HepG2 (cell line): ENCODE measurements at regions not wholly inside any gene's neighbourhood (a gene's known extent, or its start where the extent isn't known, plus 50 kb on each side); places are given as distances from the start of the nearest gene placed in this dataset.

Experiments used
- DPF2 ChIP-seq: sonication (generic); formaldehyde crosslinking; IDR thresholded peaks from 2 replicates; pipeline ENCODE4 v1.4.0; 2020; ENCODE audit warnings: mild to moderate bottlenecking, low read depth, missing genetic modification reagents, borderline replicate concordance
- SPEN ChIP-seq: sonication (generic); formaldehyde crosslinking; IDR thresholded peaks from 2 replicates; pipeline ENCODE4 v1.5.1; 2020; ENCODE audit warnings: low read depth, mild to moderate bottlenecking, missing genetic modification reagents
- ZNF614 ChIP-seq: IDR thresholded peaks from 2 replicates; pipeline ENCODE4 v1.6.1; 2018; ENCODE audit warnings: missing biosample characterization, missing genetic modification reagents, inconsistent platforms, borderline replicate concordance
- TF ChIP-seq, protein P1 (sequence below): sonication (generic); formaldehyde crosslinking; conservative IDR thresholded peaks from 2 replicates; pipeline ENCODE4 v1.4.0; 2020; ENCODE audit warnings: missing genetic modification reagents
- TF ChIP-seq, protein P2 (sequence below): sonication (generic); formaldehyde crosslinking; IDR thresholded peaks from 2 replicates; pipeline ENCODE4 v1.4.0; 2020; ENCODE audit warnings: mild to moderate bottlenecking, missing genetic modification reagents
- TF ChIP-seq, protein P3 (sequence below): sonication (generic); formaldehyde crosslinking; IDR thresholded peaks from 2 replicates; pipeline ENCODE4 v1.4.0; 2020; ENCODE audit warnings: missing genetic modification reagents, borderline replicate concordance
- TF ChIP-seq, protein P4 (sequence below): sonication (generic); formaldehyde crosslinking; IDR thresholded peaks from 2 replicates; pipeline ENCODE4 v1.8.0; 2023; ENCODE audit warnings: mild to moderate bottlenecking, missing genetic modification reagents

DNA sequence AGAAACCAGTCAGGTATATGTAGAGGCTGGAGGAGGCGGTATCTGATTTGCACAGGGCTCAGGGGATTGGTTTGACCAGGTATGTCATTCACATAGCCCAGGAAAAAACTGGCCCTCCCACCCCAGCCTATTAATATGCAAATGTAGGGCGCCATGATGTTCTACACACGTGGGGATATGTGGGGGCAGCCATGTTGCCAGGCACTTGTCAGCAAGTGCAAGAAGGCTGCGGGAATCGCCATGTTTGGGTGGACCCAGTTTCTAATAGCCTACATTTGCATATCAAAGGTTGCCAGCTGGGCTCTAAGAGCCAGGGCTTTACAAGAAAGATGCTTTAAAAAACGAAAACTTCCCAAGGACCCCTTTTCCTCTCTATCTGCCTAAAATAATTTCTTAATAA, 335.1 kb downstream of the SMARCA1 start (continued):
- TF ChIP-seq, protein P1, sequence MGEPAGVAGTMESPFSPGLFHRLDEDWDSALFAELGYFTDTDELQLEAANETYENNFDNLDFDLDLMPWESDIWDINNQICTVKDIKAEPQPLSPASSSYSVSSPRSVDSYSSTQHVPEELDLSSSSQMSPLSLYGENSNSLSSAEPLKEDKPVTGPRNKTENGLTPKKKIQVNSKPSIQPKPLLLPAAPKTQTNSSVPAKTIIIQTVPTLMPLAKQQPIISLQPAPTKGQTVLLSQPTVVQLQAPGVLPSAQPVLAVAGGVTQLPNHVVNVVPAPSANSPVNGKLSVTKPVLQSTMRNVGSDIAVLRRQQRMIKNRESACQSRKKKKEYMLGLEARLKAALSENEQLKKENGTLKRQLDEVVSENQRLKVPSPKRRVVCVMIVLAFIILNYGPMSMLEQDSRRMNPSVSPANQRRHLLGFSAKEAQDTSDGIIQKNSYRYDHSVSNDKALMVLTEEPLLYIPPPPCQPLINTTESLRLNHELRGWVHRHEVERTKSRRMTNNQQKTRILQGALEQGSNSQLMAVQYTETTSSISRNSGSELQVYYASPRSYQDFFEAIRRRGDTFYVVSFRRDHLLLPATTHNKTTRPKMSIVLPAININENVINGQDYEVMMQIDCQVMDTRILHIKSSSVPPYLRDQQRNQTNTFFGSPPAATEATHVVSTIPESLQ = no peak
- TF ChIP-seq, protein P2, sequence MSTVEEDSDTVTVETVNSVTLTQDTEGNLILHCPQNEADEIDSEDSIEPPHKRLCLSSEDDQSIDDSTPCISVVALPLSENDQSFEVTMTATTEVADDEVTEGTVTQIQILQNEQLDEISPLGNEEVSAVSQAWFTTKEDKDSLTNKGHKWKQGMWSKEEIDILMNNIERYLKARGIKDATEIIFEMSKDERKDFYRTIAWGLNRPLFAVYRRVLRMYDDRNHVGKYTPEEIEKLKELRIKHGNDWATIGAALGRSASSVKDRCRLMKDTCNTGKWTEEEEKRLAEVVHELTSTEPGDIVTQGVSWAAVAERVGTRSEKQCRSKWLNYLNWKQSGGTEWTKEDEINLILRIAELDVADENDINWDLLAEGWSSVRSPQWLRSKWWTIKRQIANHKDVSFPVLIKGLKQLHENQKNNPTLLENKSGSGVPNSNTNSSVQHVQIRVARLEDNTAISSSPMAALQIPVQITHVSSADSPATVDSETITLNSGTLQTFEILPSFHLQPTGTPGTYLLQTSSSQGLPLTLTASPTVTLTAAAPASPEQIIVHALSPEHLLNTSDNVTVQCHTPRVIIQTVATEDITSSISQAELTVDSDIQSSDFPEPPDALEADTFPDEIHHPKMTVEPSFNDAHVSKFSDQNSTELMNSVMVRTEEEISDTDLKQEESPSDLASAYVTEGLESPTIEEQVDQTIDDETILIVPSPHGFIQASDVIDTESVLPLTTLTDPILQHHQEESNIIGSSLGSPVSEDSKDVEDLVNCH (CRISPR knock-in tag) = no peak
- TF ChIP-seq DPF2 (CRISPR knock-in tag) (no peak), ZNF614 (no peak), SPEN (no peak)
- TF ChIP-seq, protein P3, sequence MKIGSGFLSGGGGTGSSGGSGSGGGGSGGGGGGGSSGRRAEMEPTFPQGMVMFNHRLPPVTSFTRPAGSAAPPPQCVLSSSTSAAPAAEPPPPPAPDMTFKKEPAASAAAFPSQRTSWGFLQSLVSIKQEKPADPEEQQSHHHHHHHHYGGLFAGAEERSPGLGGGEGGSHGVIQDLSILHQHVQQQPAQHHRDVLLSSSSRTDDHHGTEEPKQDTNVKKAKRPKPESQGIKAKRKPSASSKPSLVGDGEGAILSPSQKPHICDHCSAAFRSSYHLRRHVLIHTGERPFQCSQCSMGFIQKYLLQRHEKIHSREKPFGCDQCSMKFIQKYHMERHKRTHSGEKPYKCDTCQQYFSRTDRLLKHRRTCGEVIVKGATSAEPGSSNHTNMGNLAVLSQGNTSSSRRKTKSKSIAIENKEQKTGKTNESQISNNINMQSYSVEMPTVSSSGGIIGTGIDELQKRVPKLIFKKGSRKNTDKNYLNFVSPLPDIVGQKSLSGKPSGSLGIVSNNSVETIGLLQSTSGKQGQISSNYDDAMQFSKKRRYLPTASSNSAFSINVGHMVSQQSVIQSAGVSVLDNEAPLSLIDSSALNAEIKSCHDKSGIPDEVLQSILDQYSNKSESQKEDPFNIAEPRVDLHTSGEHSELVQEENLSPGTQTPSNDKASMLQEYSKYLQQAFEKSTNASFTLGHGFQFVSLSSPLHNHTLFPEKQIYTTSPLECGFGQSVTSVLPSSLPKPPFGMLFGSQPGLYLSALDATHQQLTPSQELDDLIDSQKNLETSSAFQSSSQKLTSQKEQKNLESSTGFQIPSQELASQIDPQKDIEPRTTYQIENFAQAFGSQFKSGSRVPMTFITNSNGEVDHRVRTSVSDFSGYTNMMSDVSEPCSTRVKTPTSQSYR (CRISPR knock-in tag) = no peak
- TF ChIP-seq, protein P4, sequence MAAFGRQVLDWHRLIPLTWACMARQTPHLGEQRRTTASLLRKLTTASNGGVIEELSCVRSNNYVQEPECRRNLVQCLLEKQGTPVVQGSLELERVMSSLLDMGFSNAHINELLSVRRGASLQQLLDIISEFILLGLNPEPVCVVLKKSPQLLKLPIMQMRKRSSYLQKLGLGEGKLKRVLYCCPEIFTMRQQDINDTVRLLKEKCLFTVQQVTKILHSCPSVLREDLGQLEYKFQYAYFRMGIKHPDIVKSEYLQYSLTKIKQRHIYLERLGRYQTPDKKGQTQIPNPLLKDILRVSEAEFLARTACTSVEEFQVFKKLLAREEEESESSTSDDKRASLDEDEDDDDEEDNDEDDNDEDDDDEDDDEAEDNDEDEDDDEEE (CRISPR knock-in tag) = no peak
